HEK293T (cell line): ENCODE measurements at regions not wholly inside any gene's neighbourhood (a gene's known extent, or its start where the extent isn't known, plus 50 kb on each side); places are given as distances from the start of the nearest gene placed in this dataset.
"Not testable (repeated sequence)": the region's sequence is repeated elsewhere in the genome, so short reads cannot be mapped to it uniquely, and the experiment has no call there.

Source experiments
- BHLHE40 ChIP-seq: fragments of 450-650 bp; IDR thresholded peaks from 2 replicates; pipeline ENCODE4 v1.6.1; 2016; ENCODE audit warnings: mild to moderate bottlenecking, moderate library complexity, borderline replicate concordance
- ELF4 ChIP-seq: fragments of 450-650 bp; IDR thresholded peaks from 2 replicates; pipeline ENCODE4 v1.6.1; 2017; ENCODE audit warnings: antibody characterized with exemption
- FOXK2 ChIP-seq: fragments of 450-650 bp; IDR thresholded peaks from 2 replicates; pipeline ENCODE4 v1.6.1; 2016; ENCODE audit warnings: mild to moderate bottlenecking
- FOXM1 ChIP-seq: fragments of 450-650 bp; IDR thresholded peaks from 2 replicates; pipeline ENCODE4 v1.6.1; 2017; ENCODE audit warnings: mild to moderate bottlenecking, borderline replicate concordance
- L3MBTL2 ChIP-seq: fragments of 450-650 bp; conservative IDR thresholded peaks from 2 replicates; pipeline ENCODE4 v1.6.1; 2016; ENCODE audit warnings: mild to moderate bottlenecking
- LEF1 ChIP-seq: fragments of 450-650 bp; IDR thresholded peaks from 2 replicates; pipeline ENCODE4 v1.6.1; 2017; ENCODE audit warnings: mild to moderate bottlenecking, borderline replicate concordance
- SP1 ChIP-seq: fragments of 450-650 bp; IDR thresholded peaks from 2 replicates; pipeline ENCODE4 v1.6.1; 2017
- SUZ12 ChIP-seq: fragments of 450-650 bp; IDR thresholded peaks from 2 replicates; pipeline ENCODE4 v1.6.1; 2016; ENCODE audit warnings: mild to moderate bottlenecking
- ZNF384 ChIP-seq: fragments of 450-650 bp; IDR thresholded peaks from 2 replicates; pipeline ENCODE4 v1.6.1; 2016

DNA sequence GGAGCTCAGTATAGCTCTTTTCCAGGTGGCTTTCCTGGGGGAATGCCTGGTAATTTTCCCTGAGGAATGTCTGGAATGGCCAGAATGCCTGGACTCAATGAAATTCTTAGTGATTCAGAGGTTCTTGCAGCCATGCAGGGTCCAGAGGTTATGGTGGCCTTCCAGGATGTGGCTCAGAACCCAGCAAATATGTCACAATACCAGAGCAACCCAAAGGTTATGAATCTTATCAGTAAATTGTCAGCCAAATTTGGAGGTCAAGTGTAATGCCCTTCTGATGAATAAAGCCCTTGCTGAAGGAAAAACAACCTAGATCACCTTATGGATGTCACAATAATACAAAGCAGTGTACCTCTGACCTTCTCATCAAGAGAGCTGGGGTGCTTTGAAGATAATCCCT is 100.3 kb downstream of the TMEM167A start:
- not testable (repeated sequence) for TF ChIP-seq SP1, FOXM1, LEF1, FOXK2, L3MBTL2, BHLHE40, SUZ12, ZNF384, ELF4
